AG04450 (cell line): ENCODE measurements at regions not wholly inside any gene's neighbourhood (a gene's known extent, or its start where the extent isn't known, plus 50 kb on each side); places are given as distances from the start of the nearest gene placed in this dataset.

Experiments
- CTCF ChIA-PET: fragments of 300-600, 350-600 bp; formaldehyde crosslinking; extraction: SDS; loops from one replicate; lab custom pipeline; 2022; ENCODE audit warnings: antibody characterized with exemption, inconsistent platforms; lab: Charles Lee
- POLR2A ChIA-PET: fragments of 350-600 bp; formaldehyde crosslinking; extraction: SDS; loops from one replicate; lab custom pipeline; 2021; ENCODE audit warnings: antibody characterized with exemption, inconsistent platforms; lab: Yijun Ruan, JAX
- DNase-seq: peaks from one replicate; pipeline ENCODE4 v3.0.0-alpha.2; 2011; ENCODE audit warnings: low read depth, low spot score
- H3K27ac ChIP-seq: one replicate; pipeline ENCODE4 v1.5.1; 2012; ENCODE audit warnings: low read depth, low read length, control low read depth
- H3K27me3 ChIP-seq: one replicate; pipeline ENCODE4 v1.6.0; 2012; ENCODE audit warnings: low read length; ENCODE audit not compliant: control insufficient read depth, insufficient read depth
- H3K4me3 ChIP-seq: 2 replicates; pipeline ENCODE4 v1.5.1; 2011; ENCODE audit warnings: mild to moderate bottlenecking, low read depth, low read length, control low read depth
- H3K9me3 ChIP-seq: 2 replicates; pipeline ENCODE4 v1.5.1; 2012; ENCODE audit warnings: low read length; ENCODE audit not compliant: control insufficient read depth, insufficient read depth
- CTCF ChIP-seq: IDR thresholded peaks from 2 replicates; pipeline ENCODE4 v1.5.1; 2011; ENCODE audit warnings: low read depth, low read length, control low read depth, inconsistent platforms

- ChIA-PET CTCF (no interaction called here), POLR2A (no interaction called here)
- no peak overlapping the region for H3K27ac ChIP-seq
- no peak overlapping the region for H3K4me3 ChIP-seq
- DNase-seq, result no peak
- H3K27me3 ChIP-seq, result no peaks in the 10 kb centered on the region
- no peaks in the 10 kb centered on the region for H3K9me3 ChIP-seq
- no peak for TF ChIP-seq CTCF
Measured at GRCh38 chr10:88126699-88127098, 263.3 kb downstream of the PTEN start.

GRCh38 chr10:88127269-88127668 is 263.8 kb downstream of the PTEN start:
- Histone ChIP-seq H3K27ac (no peak overlapping the region), H3K27me3 (no peaks in the 10 kb centered on the region), H3K9me3 (no peaks in the 10 kb centered on the region), H3K4me3 (no peak overlapping the region)
- ChIA-PET CTCF (no interaction called here), POLR2A (no interaction called here)
- TF ChIP-seq CTCF, result no peak
- no peak for DNase-seq

DNA sequence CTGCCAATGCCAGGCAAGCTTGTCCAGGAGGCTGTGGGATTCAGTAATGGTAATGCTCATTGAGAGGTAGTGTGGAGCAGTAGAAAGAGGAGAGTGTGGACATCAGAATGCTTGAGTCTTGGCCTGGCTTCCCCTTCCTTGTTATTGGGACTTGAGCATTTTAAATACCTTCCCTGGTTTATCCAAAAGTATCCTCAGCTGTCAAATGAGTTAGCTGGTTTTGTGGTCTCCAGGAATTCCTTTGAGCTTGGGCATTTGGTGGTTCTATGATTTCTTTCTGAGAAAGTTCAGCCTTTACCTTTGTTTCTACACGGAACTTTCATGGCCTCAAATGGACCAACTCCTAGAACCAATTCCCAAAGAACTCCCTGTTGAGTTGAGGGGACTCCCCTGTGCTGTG is 264.3 kb downstream of the PTEN start:
- Histone ChIP-seq H3K27ac (no peak overlapping the region), H3K4me3 (no peak overlapping the region), H3K9me3 (no peaks in the 10 kb centered on the region), H3K27me3 (no peaks in the 10 kb centered on the region)
- TF ChIP-seq CTCF, result no peak
- ChIA-PET CTCF (no interaction called here), POLR2A (no interaction called here)
- no peak for DNase-seq

DNA sequence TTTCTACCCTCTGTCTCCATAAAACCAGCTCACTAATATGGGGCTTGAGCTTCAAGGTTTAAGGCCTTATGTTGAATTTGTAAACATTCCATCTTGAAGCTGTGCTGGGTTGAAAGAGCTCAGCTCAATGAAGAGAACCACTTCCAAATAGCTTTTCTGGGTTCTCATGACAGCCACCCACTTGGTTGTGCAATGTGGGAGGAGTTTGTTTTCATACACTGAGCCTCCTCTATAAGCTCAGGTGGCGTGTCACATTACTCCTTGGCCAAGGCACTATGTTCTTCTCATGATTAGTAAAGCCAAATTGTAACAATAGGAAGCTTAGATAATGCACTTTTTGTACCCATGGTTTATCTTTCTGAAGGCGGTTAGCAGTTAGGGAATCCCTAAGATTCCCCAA is 265.6 kb downstream of the PTEN start:
- DNase-seq, result no peak
- H3K4me3 ChIP-seq, result no peak overlapping the region
- no peaks in the 10 kb centered on the region for H3K27me3 ChIP-seq
- POLR2A ChIA-PET, result no interaction called here
- H3K27ac ChIP-seq, result no peak overlapping the region
- H3K9me3 ChIP-seq, result no peaks in the 10 kb centered on the region
- CTCF ChIA-PET, result no interaction called here
- TF ChIP-seq CTCF, result no peak

DNA sequence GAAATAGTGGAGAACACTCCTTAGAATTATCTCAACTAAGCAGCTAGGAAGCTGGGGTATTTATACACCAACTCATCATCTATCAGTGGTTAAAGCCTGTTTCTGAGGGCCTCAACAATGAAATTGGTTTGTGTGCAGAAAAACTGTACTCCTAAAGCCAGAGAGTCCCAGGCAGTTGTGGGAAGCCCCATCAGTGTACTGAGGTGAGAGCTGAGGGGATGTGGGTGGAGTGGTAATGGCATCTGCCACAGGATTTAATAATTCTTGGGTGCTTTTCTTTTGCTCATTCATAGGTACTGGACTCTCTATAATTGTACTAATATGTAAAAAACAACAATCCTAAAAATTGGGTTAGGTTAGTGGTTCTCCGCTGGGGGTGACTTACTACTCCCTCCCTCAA is 267.5 kb downstream of the PTEN start:
- H3K27me3 ChIP-seq, result no peaks in the 10 kb centered on the region
- H3K27ac ChIP-seq, result no peak overlapping the region
- DNase-seq, result no peak
- ChIA-PET POLR2A (no interaction called here), CTCF (no interaction called here)
- no peak for TF ChIP-seq CTCF
- no peaks in the 10 kb centered on the region for H3K9me3 ChIP-seq
- no peak overlapping the region for H3K4me3 ChIP-seq
